ENCODE measurements at regions not wholly inside any gene's neighbourhood (a gene's known extent, or its start where the extent isn't known, plus 50 kb on each side); places are given as distances from the start of the nearest gene placed in this dataset.

DNA sequence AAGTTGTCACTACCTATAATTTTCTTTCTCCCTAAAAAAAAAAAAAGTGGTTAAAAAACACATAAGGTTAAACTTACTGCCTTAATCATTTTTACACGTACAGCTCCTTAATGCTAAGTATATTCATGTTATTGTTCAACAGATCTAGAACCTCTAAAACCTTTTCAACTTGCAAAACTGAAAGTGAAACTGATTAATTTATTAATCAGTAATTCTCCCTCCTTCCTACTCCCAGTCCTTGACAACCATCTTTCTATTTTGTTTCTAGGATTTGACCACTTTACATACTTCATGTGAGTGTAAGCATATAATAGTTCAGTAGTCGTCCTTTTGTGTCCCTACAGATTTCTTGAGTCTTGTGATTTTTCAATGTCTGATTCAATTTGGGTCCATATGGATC, 251.4 kb upstream of the KIF2B start:
- H3K4me3 ChIP-seq, result 0 out of 3 replicates have a peak overlapping the region, but pooled peaks have one; percentile 10
- H3K27ac ChIP-seq, result no peak overlapping the region
- 4% methylated on average over 2 of the region's 2 CpGs for WGBS (ENCODE audit: missing lambda C conversion rate)
- FAIRE-seq (no peak), ATAC-seq (no peak), DNase-seq (ENCODE audit: low read depth in 1 of 2, low spot score in 1 of 2) (no peak)
- TF ChIP-seq RNF2 (IDR thresholded peaks at IDR 0.05; ENCODE audit: borderline replicate concordance, low read depth) (no peak), SMC3 (IDR thresholded peaks at IDR 0.05) (no peak), KDM1A (IDR thresholded peaks at IDR 0.05; ENCODE audit: low read depth) (no peak), POLR2A (IDR thresholded peaks at IDR 0.05; ENCODE audit: low read length) (no peak), EP300 (IDR thresholded peaks at IDR 0.05) (no peak), CHD4 (IDR thresholded peaks at IDR 0.05; ENCODE audit: borderline replicate concordance) (no peak), HOXB13 (CRISPR knock-in tag; IDR thresholded peaks at IDR 0.05; ENCODE audit: low read depth) (no peak), EHF (CRISPR knock-in tag; IDR thresholded peaks at IDR 0.05) (no peak), CEBPB (IDR thresholded peaks at IDR 0.05) (no peak), CTCF (IDR thresholded peaks at IDR 0.05) (no peak), GATA3 (IDR thresholded peaks at IDR 0.05; ENCODE audit: borderline replicate concordance) (no peak), HOXB5 (CRISPR knock-in tag; IDR thresholded peaks at IDR 0.05) (no peak), E2F6 (IDR thresholded peaks at IDR 0.05; ENCODE audit: borderline replicate concordance, low read depth) (no peak)
- TF ChIP-seq, protein P1, sequence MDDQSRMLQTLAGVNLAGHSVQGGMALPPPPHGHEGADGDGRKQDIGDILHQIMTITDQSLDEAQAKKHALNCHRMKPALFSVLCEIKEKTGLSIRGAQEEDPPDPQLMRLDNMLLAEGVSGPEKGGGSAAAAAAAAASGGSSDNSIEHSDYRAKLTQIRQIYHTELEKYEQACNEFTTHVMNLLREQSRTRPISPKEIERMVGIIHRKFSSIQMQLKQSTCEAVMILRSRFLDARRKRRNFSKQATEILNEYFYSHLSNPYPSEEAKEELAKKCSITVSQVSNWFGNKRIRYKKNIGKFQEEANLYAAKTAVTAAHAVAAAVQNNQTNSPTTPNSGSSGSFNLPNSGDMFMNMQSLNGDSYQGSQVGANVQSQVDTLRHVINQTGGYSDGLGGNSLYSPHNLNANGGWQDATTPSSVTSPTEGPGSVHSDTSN (IDR thresholded peaks at IDR 0.05), result no peak
- H3K9me3 ChIP-seq, result no peaks in the 10 kb centered on the region
- H3K4me2 ChIP-seq, result peak overlapping the region; percentile 61
- ChIA-PET POLR2A (no interaction called here), CTCF (no interaction called here)
- no peaks in the 10 kb centered on the region for H3K4me1 ChIP-seq

- H3K4me1 ChIP-seq, result no peaks in the 10 kb centered on the region
- no peak; a peak in 1 of 6 replicates for ATAC-seq
- CTCF ChIA-PET, result no interaction called here
- POLR2A ChIA-PET, result no interaction called here
- TF ChIP-seq CTCF (IDR thresholded peaks at IDR 0.05) (0 out of 3 replicates have a peak, but pooled peaks have one; percentile 5), RAD21 (conservative IDR thresholded peaks at IDR 0.05 in 1 of 2, IDR thresholded peaks at IDR 0.05 in 1 of 2) (peak in 1 of 2 experiments; percentile 11; a peak in 1 of 5 replicates), E2F6 (IDR thresholded peaks at IDR 0.05; ENCODE audit: borderline replicate concordance, low read depth) (no peak), MAFK (IDR thresholded peaks at IDR 0.05; ENCODE audit: partially characterized antibody) (peak; percentile 32), NPAS2 (CRISPR knock-in tag; IDR thresholded peaks at IDR 0.05; ENCODE audit: borderline replicate concordance) (no peak)
- FAIRE-seq, result no peak
- no peak overlapping the region for H3K4me3 ChIP-seq
- no peak for DNase-seq (ENCODE audit: low read depth in 1 of 2, low spot score in 1 of 2)
- peak overlapping the region; percentile 61 for H3K4me2 ChIP-seq
- no peaks in the 10 kb centered on the region for H3K9me3 ChIP-seq
- no peak overlapping the region for H3K27ac ChIP-seq
These were observed 252.0 kb upstream of the KIF2B start for GRCh38 chr17:53570731-53571130.

- Histone ChIP-seq H3K4me1 (no peaks in the 10 kb centered on the region), H3K9me3 (0 out of 3 replicates have a peak, but pooled peaks cover 2% of the 10 kb centered on the region), H3K4me3 (no peak overlapping the region), H3K4me2 (no peak overlapping the region), H3K27ac (no peak overlapping the region)
- ATAC-seq (no peak), DNase-seq (ENCODE audit: low read depth in 1 of 2, low spot score in 1 of 2) (no peak), FAIRE-seq (no peak)
- ChIA-PET CTCF (no interaction called here), POLR2A (no interaction called here)
- WGBS (ENCODE audit: missing lambda C conversion rate), result 0% methylated on average over 1 of the region's 1 CpG
- no peak for TF ChIP-seq FOXS1 (CRISPR knock-in tag; IDR thresholded peaks at IDR 0.05)
- no peak for TF ChIP-seq RARB (CRISPR knock-in tag; IDR thresholded peaks at IDR 0.05)
- TF ChIP-seq KDM1A (IDR thresholded peaks at IDR 0.05; ENCODE audit: low read depth), result no peak
- no peak for TF ChIP-seq FOSL2 (IDR thresholded peaks at IDR 0.05)
- TF ChIP-seq FOSL2 (CRISPR knock-in tag; IDR thresholded peaks at IDR 0.05), result peak; percentile 49; the same call in 1 of the 2 replicates
These were observed 261.8 kb upstream of the KIF2B start for GRCh38 chr17:53560953-53561352.

Data from A549 (cell line).